Peyer's patch (tissue), 4 donors: ENCODE measurements at regions not wholly inside any gene's neighbourhood (a gene's known extent, or its start where the extent isn't known, plus 50 kb on each side); places are given as distances from the start of the nearest gene placed in this dataset.

Source experiments
- DNase-seq, 3 donors: peaks; one replicate each; pipeline ENCODE4 v3.0.0-alpha.2; 2017 to 2019
- H3K27ac ChIP-seq, 4 donors: fragments of 200-600 bp; sonication (generic); one replicate each; pipeline ENCODE4 v1.5.1; 2016 to 2019
- H3K27me3 ChIP-seq, 2 donors: fragments of 200-600 bp; sonication (generic); one replicate each; pipeline ENCODE4 v1.5.1; 2019
- H3K36me3 ChIP-seq, 3 donors: fragments of 200-600 bp; sonication (generic); one replicate each; pipeline ENCODE4 v1.5.1; 2016 to 2019
- H3K4me1 ChIP-seq, 4 donors: fragments of 200-600 bp; sonication (generic); one replicate each; pipeline ENCODE4 v1.5.1; 2016 to 2019
- H3K4me3 ChIP-seq, 4 donors: fragments of 200-600 bp; sonication (generic); 1 replicate in 3 of 4; 2 replicates in 1 of 4; pipeline ENCODE4 v1.5.1; 2016 to 2019; ENCODE audit warnings: mild to moderate bottlenecking in 1 of 4
- H3K9me3 ChIP-seq, 4 donors: fragments of 200-600 bp; sonication (generic); one replicate each; pipeline ENCODE4 v1.5.1; 2016 to 2019; ENCODE audit warnings: mild to moderate bottlenecking in 1 of 4
- CTCF ChIP-seq, 6 experiments: fragments of 450-650 bp in 4 of 6; fragments of 200-600 bp in 2 of 6; sonication (generic) in 1 of 6; IDR thresholded peaks; one replicate each; pipeline ENCODE4 v1.5.1; 2017 to 2019; ENCODE audit warnings: antibody characterized with exemption in 6 of 6, mild to moderate bottlenecking in 3 of 6, moderate library complexity in 1 of 6
- POLR2A ChIP-seq, 2 donors: fragments of 450-650 bp; IDR thresholded peaks; one replicate each; pipeline ENCODE4 v1.5.1; 2017; ENCODE audit warnings: antibody characterized with exemption in 2 of 2, mild to moderate bottlenecking in 2 of 2, moderate library complexity in 2 of 2

GRCh38 chr10:94143261-94143660, 149.5 kb downstream of the PLCE1 start:
- Histone ChIP-seq H3K9me3 (no peaks in the 10 kb centered on the region), H3K36me3 (no peaks in the 10 kb centered on the region), H3K4me3 (no peak overlapping the region), H3K4me1 (no peaks in the 10 kb centered on the region), H3K27ac (no peak overlapping the region), H3K27me3 (no peaks in the 10 kb centered on the region)
- no peak for TF ChIP-seq CTCF (IDR thresholded peaks at IDR 0.05)
- TF ChIP-seq POLR2A (IDR thresholded peaks at IDR 0.05): no peak
- DNase-seq: no peak

GRCh38 chr10:94146313-94146712, 152.6 kb downstream of the PLCE1 start:
- Histone ChIP-seq H3K4me3 (no peak overlapping the region), H3K27ac (no peak overlapping the region), H3K9me3 (no peaks in the 10 kb centered on the region), H3K27me3 (no peaks in the 10 kb centered on the region), H3K36me3 (no peaks in the 10 kb centered on the region), H3K4me1 (no peaks in the 10 kb centered on the region)
- TF ChIP-seq CTCF (IDR thresholded peaks at IDR 0.05): no peak
- TF ChIP-seq POLR2A (IDR thresholded peaks at IDR 0.05): no peak
- no peak for DNase-seq

GRCh38 chr10:94146746-94147145, 153.0 kb downstream of the PLCE1 start:
- DNase-seq: no peak
- Histone ChIP-seq H3K36me3 (no peaks in the 10 kb centered on the region), H3K9me3 (no peaks in the 10 kb centered on the region), H3K4me1 (no peaks in the 10 kb centered on the region), H3K4me3 (no peak overlapping the region), H3K27me3 (no peaks in the 10 kb centered on the region), H3K27ac (no peak overlapping the region)
- TF ChIP-seq POLR2A (IDR thresholded peaks at IDR 0.05) (no peak), CTCF (IDR thresholded peaks at IDR 0.05) (no peak)

GRCh38 chr10:94149702-94150101, 156.0 kb downstream of the PLCE1 start:
- H3K4me3 ChIP-seq: no peak overlapping the region
- no peak for DNase-seq
- no peak overlapping the region for H3K27ac ChIP-seq
- TF ChIP-seq POLR2A (IDR thresholded peaks at IDR 0.05) (no peak), CTCF (IDR thresholded peaks at IDR 0.05) (no peak)
- H3K36me3 ChIP-seq: no peaks in the 10 kb centered on the region
- H3K9me3 ChIP-seq: no peaks in the 10 kb centered on the region
- H3K27me3 ChIP-seq: no peaks in the 10 kb centered on the region
- no peaks in the 10 kb centered on the region for H3K4me1 ChIP-seq

GRCh38 chr10:94150541-94151184, 156.9 kb downstream of the PLCE1 start:
- TF ChIP-seq CTCF (IDR thresholded peaks at IDR 0.05): no peak
- TF ChIP-seq POLR2A (IDR thresholded peaks at IDR 0.05): no peak
- Histone ChIP-seq H3K27me3 (no peaks in the 10 kb centered on the region), H3K9me3 (no peaks in the 10 kb centered on the region), H3K4me1 (no peaks in the 10 kb centered on the region), H3K4me3 (no peak overlapping the region), H3K36me3 (no peaks in the 10 kb centered on the region), H3K27ac (no peak overlapping the region)
- no peak for DNase-seq
